CD4-positive, alpha-beta T cell (primary cell): ENCODE measurements at regions not wholly inside any gene's neighbourhood (a gene's known extent, or its start where the extent isn't known, plus 50 kb on each side); places are given as distances from the start of the nearest gene placed in this dataset.

Source experiments
- ATAC-seq: fragments of 200-7000 bp; cut with Tn5 transposase; one replicate; pipeline ENCODE4 v1.10.0; 2022; ENCODE audit warnings: mild to moderate bottlenecking; ENCODE audit not compliant: poor library complexity
- CTCF ChIA-PET: fragments of 350-600 bp; sonication (Branson Sonifier 250); formaldehyde crosslinking; loops from one replicate; lab custom pipeline; 2021; ENCODE audit warnings: antibody characterized with exemption, inconsistent platforms; lab: Charles Lee
- POLR2A ChIA-PET: fragments of 350-600 bp; sonication (Branson Sonifier 250); formaldehyde crosslinking; loops from one replicate; lab custom pipeline; 2021; ENCODE audit warnings: antibody characterized with exemption, inconsistent platforms; lab: Charles Lee
- DNase-seq, 14 experiments: peaks; one replicate each; pipeline ENCODE4 v3.0.0-alpha.2; 2013 to 2020; ENCODE audit warnings: mixed read lengths in 2 of 14
- H3K27ac ChIP-seq, 2 donors: one replicate each; pipeline versions ENCODE4 v1.5.1 to v1.7.0; 2013; ENCODE audit warnings: low read length in 2 of 2, low read depth in 1 of 2, mild to moderate bottlenecking in 1 of 2
- H3K27me3 ChIP-seq, 2 experiments: 1 replicate in 1 of 2; 2 replicates in 1 of 2; pipeline versions ENCODE4 v1.6.1 to v1.7.0; 2013; ENCODE audit warnings: low read length in 2 of 2, control low read depth in 1 of 2, mild to moderate bottlenecking in 1 of 2, moderate library complexity in 1 of 2; ENCODE audit not compliant: insufficient read depth in 2 of 2, control insufficient read depth in 1 of 2
- H3K36me3 ChIP-seq: one replicate; pipeline ENCODE4 v1.6.1; 2013; ENCODE audit warnings: low read length, control low read depth; ENCODE audit not compliant: insufficient read depth
- H3K4me1 ChIP-seq: one replicate; pipeline ENCODE4 v1.6.1; 2013; ENCODE audit warnings: low read length, control low read depth; ENCODE audit not compliant: insufficient read depth
- H3K4me3 ChIP-seq: one replicate; pipeline ENCODE4 v1.5.1; 2013; ENCODE audit warnings: mild to moderate bottlenecking, low read length, moderate library complexity
- H3K9me3 ChIP-seq, 2 experiments: 1 replicate in 1 of 2; 2 replicates in 1 of 2; pipeline versions ENCODE4 v1.6.1 to v1.7.0; 2013; ENCODE audit warnings: low read length in 2 of 2, mild to moderate bottlenecking in 2 of 2, control low read depth in 1 of 2, moderate library complexity in 1 of 2; ENCODE audit not compliant: control insufficient read depth in 1 of 2, insufficient read depth in 1 of 2
- H3K27ac Mint-ChIP-seq: one replicate; pipeline ENCODE4 v1.8.0; 2020; ENCODE audit warnings: mixed read lengths
- H3K27me3 Mint-ChIP-seq: one replicate; pipeline ENCODE4 v1.8.0; 2021; ENCODE audit warnings: mixed read lengths
- H3K36me3 Mint-ChIP-seq: one replicate; pipeline ENCODE4 v1.8.0; 2021; ENCODE audit warnings: low read depth, mixed read lengths
- H3K4me1 Mint-ChIP-seq: one replicate; pipeline ENCODE4 v1.8.0; 2021; ENCODE audit warnings: low read depth, mixed read lengths
- H3K4me3 Mint-ChIP-seq: one replicate; pipeline ENCODE4 v1.8.0; 2020; ENCODE audit warnings: mild to moderate bottlenecking, mixed read lengths
- H3K9me3 Mint-ChIP-seq: one replicate; pipeline ENCODE4 v1.8.0; 2020; ENCODE audit warnings: mixed read lengths
- intact Hi-C, 2 experiments: fragments of 100-400 bp; cut with DNase I in 1 of 2; cut with micrococcal nuclease in 1 of 2; formaldehyde crosslinking; loops; one replicate each; pipeline versions ENCODE4 v1.15.1 to v1.9.0; 2023 to 2025; cut with DNase I, micrococcal nuclease
- TF ChIP-seq, protein P1 (sequence below): fragments of 200-600 bp; IDR thresholded peaks from one replicate; pipeline ENCODE4 v1.8.0; 2022; ENCODE audit warnings: antibody characterized with exemption, mild to moderate bottlenecking

GRCh38 chr15:53295574-53295973 lies 463.9 kb downstream of the WDR72 start:
- Histone ChIP-seq H3K27me3 (no peaks in the 10 kb centered on the region), H3K27ac (no peak overlapping the region), H3K9me3 (no peaks in the 10 kb centered on the region), H3K36me3 (no peaks in the 10 kb centered on the region), H3K4me3 (no peak overlapping the region), H3K4me1 (no peaks in the 10 kb centered on the region)
- intact Hi-C loops = no loop called here
- CTCF ChIA-PET = no interaction called here
- POLR2A ChIA-PET = no interaction called here
- Mint-ChIP-seq H3K36me3 (no peaks in the 10 kb centered on the region), H3K4me3 (no peak overlapping the region), H3K4me1 (no peaks in the 10 kb centered on the region), H3K27ac (no peak overlapping the region), H3K9me3 (peaks cover 2% of the 10 kb centered on the region), H3K27me3 (no peaks in the 10 kb centered on the region)
- no peak for DNase-seq
- no peak for ATAC-seq
- TF ChIP-seq, protein P1, sequence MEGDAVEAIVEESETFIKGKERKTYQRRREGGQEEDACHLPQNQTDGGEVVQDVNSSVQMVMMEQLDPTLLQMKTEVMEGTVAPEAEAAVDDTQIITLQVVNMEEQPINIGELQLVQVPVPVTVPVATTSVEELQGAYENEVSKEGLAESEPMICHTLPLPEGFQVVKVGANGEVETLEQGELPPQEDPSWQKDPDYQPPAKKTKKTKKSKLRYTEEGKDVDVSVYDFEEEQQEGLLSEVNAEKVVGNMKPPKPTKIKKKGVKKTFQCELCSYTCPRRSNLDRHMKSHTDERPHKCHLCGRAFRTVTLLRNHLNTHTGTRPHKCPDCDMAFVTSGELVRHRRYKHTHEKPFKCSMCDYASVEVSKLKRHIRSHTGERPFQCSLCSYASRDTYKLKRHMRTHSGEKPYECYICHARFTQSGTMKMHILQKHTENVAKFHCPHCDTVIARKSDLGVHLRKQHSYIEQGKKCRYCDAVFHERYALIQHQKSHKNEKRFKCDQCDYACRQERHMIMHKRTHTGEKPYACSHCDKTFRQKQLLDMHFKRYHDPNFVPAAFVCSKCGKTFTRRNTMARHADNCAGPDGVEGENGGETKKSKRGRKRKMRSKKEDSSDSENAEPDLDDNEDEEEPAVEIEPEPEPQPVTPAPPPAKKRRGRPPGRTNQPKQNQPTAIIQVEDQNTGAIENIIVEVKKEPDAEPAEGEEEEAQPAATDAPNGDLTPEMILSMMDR = no peak

- POLR2A ChIA-PET = no interaction called here
Measured at GRCh38 chr15:53288542-53288941, 470.9 kb downstream of the WDR72 start.

DNA sequence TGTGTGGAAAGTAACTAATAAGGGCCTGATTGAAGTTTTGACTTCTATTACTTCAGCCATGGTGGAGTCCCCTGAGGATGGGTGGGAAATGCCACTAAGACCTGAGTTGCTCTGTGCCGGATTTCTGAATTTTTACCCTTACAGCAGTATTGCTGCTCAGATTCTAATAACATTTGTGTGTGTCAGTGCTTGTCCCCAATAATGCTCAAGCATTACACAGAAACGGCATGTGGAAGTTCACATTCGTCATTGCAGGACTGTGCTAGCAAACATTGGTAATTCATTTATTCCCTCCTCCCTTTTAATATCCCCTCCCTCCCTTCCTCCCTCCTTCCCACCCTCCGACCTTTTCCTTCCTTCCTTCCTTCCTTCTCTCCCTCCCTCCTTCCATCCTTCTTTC lies 484.5 kb upstream of the ONECUT1 start:
- H3K27me3 Mint-ChIP-seq = no peaks in the 10 kb centered on the region
- Histone ChIP-seq H3K4me3 (no peak overlapping the region), H3K27me3 (no peaks in the 10 kb centered on the region), H3K36me3 (no peaks in the 10 kb centered on the region), H3K9me3 (no peaks in the 10 kb centered on the region), H3K27ac (no peak overlapping the region), H3K4me1 (no peaks in the 10 kb centered on the region)
- no peaks in the 10 kb centered on the region for H3K9me3 Mint-ChIP-seq
- ChIA-PET CTCF (no interaction called here), POLR2A (no interaction called here)
- ATAC-seq (no peak), DNase-seq (no peak)
- TF ChIP-seq, protein P1 = no peak
- no peaks in the 10 kb centered on the region for H3K36me3 Mint-ChIP-seq
- no peaks in the 10 kb centered on the region for H3K4me1 Mint-ChIP-seq
- no peak overlapping the region for H3K27ac Mint-ChIP-seq
- intact Hi-C loops = no loop called here
- H3K4me3 Mint-ChIP-seq = no peak overlapping the region

More at GRCh38 chr15:53288542-53288941, 470.9 kb downstream of the WDR72 start:
- ATAC-seq = no peak
- no peaks in the 10 kb centered on the region for H3K9me3 ChIP-seq
- TF ChIP-seq, protein P1 = no peak
- no peaks in the 10 kb centered on the region for H3K27me3 ChIP-seq
- intact Hi-C loops = no loop called here
- DNase-seq = no peak
- H3K27ac Mint-ChIP-seq = no peak overlapping the region
- no peak overlapping the region for H3K27ac ChIP-seq
- no peak overlapping the region for H3K4me3 Mint-ChIP-seq
- H3K27me3 Mint-ChIP-seq = no peaks in the 10 kb centered on the region
- H3K9me3 Mint-ChIP-seq = no peaks in the 10 kb centered on the region
- no peaks in the 10 kb centered on the region for H3K4me1 ChIP-seq
- no peak overlapping the region for H3K4me3 ChIP-seq
- H3K4me1 Mint-ChIP-seq = no peaks in the 10 kb centered on the region
- H3K36me3 Mint-ChIP-seq = no peaks in the 10 kb centered on the region
- no peaks in the 10 kb centered on the region for H3K36me3 ChIP-seq
- CTCF ChIA-PET = no interaction called here
